ENCODE measurements at regions not wholly inside any gene's neighbourhood (a gene's known extent, or its start where the extent isn't known, plus 50 kb on each side); places are given as distances from the start of the nearest gene placed in this dataset.

DNA sequence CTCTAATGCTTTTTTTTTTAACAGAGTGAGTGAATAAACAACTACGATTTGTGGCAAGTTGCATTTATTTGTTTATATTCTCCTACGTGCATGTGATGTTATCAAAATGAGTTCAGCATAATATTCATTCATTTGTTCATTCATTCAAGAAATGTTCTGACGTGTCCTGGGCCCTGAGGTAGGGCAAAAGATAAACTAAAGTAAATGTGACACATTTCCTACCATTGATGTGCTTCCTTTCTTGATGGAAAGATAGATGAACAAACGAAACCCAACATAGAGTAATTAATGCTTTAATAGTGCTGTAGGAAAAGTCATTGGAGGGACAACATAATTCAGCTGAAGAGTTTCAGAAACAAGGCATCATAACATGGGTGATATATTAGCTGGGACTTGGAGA is 261.5 kb upstream of the KCNMB2 start:
- TF ChIP-seq, protein P1, sequence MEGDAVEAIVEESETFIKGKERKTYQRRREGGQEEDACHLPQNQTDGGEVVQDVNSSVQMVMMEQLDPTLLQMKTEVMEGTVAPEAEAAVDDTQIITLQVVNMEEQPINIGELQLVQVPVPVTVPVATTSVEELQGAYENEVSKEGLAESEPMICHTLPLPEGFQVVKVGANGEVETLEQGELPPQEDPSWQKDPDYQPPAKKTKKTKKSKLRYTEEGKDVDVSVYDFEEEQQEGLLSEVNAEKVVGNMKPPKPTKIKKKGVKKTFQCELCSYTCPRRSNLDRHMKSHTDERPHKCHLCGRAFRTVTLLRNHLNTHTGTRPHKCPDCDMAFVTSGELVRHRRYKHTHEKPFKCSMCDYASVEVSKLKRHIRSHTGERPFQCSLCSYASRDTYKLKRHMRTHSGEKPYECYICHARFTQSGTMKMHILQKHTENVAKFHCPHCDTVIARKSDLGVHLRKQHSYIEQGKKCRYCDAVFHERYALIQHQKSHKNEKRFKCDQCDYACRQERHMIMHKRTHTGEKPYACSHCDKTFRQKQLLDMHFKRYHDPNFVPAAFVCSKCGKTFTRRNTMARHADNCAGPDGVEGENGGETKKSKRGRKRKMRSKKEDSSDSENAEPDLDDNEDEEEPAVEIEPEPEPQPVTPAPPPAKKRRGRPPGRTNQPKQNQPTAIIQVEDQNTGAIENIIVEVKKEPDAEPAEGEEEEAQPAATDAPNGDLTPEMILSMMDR (IDR thresholded peaks at IDR 0.05), result no peak
- intact Hi-C loops (cut with DNase I; ENCODE audit: low total_unique reads), result no loop called here
- Histone ChIP-seq H3K27me3 (no peaks in the 10 kb centered on the region), H3K9me3 (peaks cover 0 to 8% (median 6%) of the 10 kb centered on the region in 3 donors), H3K27ac (no peak overlapping the region), H3K4me1 (peaks cover 0 to 13% (median 4%) of the 10 kb centered on the region in 4 donors), H3K4me3 (no peak overlapping the region), H3K36me3 (no peaks in the 10 kb centered on the region)
- DNase-seq, result no peak

DNA sequence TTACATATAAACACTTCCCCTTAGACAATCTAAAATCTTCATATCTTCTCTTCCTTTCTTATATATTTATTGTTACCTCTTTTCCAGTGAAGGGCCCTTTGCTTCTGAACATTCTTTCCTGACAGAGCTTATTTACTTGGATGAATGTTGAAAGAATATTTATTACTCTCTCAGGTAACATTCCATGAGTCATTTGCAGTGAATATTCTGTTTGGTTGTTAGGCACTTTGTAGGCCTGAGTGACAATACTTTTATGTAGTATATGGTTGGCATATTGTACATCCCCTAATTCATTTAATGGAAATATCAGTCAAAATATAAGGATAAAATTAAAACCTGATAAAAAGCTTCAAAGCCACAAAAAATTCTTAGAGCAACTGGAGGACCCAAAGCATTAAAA is 260.9 kb upstream of the KCNMB2 start:
- TF ChIP-seq, protein P1 (IDR thresholded peaks at IDR 0.05), result no peak
- H3K36me3 ChIP-seq, result no peaks in the 10 kb centered on the region
- H3K27ac ChIP-seq, result no peak overlapping the region
- H3K4me3 ChIP-seq, result no peak overlapping the region
- no peak for DNase-seq
- H3K9me3 ChIP-seq, result peaks cover 0 to 13% (median 6%) of the 10 kb centered on the region in 3 donors
- intact Hi-C loops (cut with DNase I; ENCODE audit: low total_unique reads), result no loop called here
- H3K27me3 ChIP-seq, result no peaks in the 10 kb centered on the region
- peaks cover 0 to 13% (median 4%) of the 10 kb centered on the region in 4 donors for H3K4me1 ChIP-seq

DNA sequence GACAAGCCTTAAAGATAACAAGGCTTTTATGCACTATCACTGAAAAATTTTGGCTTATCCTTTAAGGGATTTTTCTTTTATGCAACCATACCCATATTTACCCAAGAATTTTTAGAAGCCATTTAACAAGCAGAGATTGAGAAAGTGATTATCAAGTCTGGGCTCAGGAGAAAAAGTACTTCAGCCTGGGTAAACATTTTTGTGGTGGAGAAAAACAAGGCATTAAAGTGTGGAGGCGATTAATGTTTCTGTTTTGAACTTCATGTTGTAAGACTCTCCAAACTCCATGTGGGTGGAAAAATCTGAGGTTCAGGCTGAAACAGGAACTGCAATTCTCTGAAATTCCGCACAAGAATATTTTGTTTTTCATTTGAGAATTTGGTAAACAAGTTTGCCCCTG is 260.4 kb upstream of the KCNMB2 start:
- intact Hi-C loops (cut with DNase I; ENCODE audit: low total_unique reads), result no loop called here

GRCh38 chr3:178277605-178278004 is 258.6 kb upstream of the KCNMB2 start:
- no peaks in the 10 kb centered on the region for H3K27me3 ChIP-seq
- intact Hi-C loops (cut with DNase I; ENCODE audit: low total_unique reads), result no loop called here
- peaks cover 0 to 13% (median 4%) of the 10 kb centered on the region in 4 donors for H3K4me1 ChIP-seq
- no peak overlapping the region for H3K27ac ChIP-seq
- TF ChIP-seq, protein P1 (IDR thresholded peaks at IDR 0.05), result no peak
- no peaks in the 10 kb centered on the region for H3K36me3 ChIP-seq
- peaks cover 0 to 19% (median 6%) of the 10 kb centered on the region in 3 donors for H3K9me3 ChIP-seq
- no peak overlapping the region for H3K4me3 ChIP-seq
- no peak for DNase-seq

More for the DNA sequence above, 260.4 kb upstream of the KCNMB2 start:
- H3K4me1 ChIP-seq, result peaks cover 0 to 13% (median 4%) of the 10 kb centered on the region in 4 donors
- H3K36me3 ChIP-seq, result no peaks in the 10 kb centered on the region
- H3K4me3 ChIP-seq, result no peak overlapping the region
- H3K27ac ChIP-seq, result no peak overlapping the region
- TF ChIP-seq, protein P1 (IDR thresholded peaks at IDR 0.05), result no peak
- no peaks in the 10 kb centered on the region for H3K27me3 ChIP-seq
- peaks cover 0 to 18% (median 6%) of the 10 kb centered on the region in 3 donors for H3K9me3 ChIP-seq
- DNase-seq, result no peak

- intact Hi-C loops (cut with DNase I; ENCODE audit: low total_unique reads), result no loop called here
- no peak for DNase-seq
- H3K36me3 ChIP-seq, result no peaks in the 10 kb centered on the region
- no peak overlapping the region for H3K27ac ChIP-seq
- H3K9me3 ChIP-seq, result peaks cover 0 to 19% (median 6%) of the 10 kb centered on the region in 3 donors
- no peaks in the 10 kb centered on the region for H3K27me3 ChIP-seq
- H3K4me1 ChIP-seq, result no peaks in the 10 kb centered on the region
- TF ChIP-seq, protein P1 (IDR thresholded peaks at IDR 0.05), result no peak
- no peak overlapping the region for H3K4me3 ChIP-seq
Measured at GRCh38 chr3:178283561-178283960, 252.7 kb upstream of the KCNMB2 start.

GRCh38 chr3:178284181-178284580 is 252.1 kb upstream of the KCNMB2 start:
- Histone ChIP-seq H3K4me3 (no peak overlapping the region), H3K36me3 (no peaks in the 10 kb centered on the region), H3K4me1 (peaks cover 0 to under 1% (median 0%) of the 10 kb centered on the region in 4 donors), H3K9me3 (peaks cover 0 to 17% (median 0%) of the 10 kb centered on the region in 3 donors), H3K27me3 (no peaks in the 10 kb centered on the region), H3K27ac (no peak overlapping the region)
- intact Hi-C loops (cut with DNase I; ENCODE audit: low total_unique reads), result no loop called here
- no peak for DNase-seq
- TF ChIP-seq, protein P1 (IDR thresholded peaks at IDR 0.05), result no peak
